C1 segment of cervical spinal cord (tissue), 14 donors: ENCODE measurements at regions not wholly inside any gene's neighbourhood (a gene's known extent, or its start where the extent isn't known, plus 50 kb on each side); places are given as distances from the start of the nearest gene placed in this dataset.

Experiments used
- DNase-seq, 14 donors: peaks; one replicate each; lab custom pipeline; 2025; lab: John Stamatoyannopoulos, UW

- no peak for DNase-seq
These were observed 269.3 kb upstream of the CHD6 start for GRCh38 chr20:41887500-41887899.

- no peak for DNase-seq
These were observed 263.4 kb upstream of the CHD6 start for GRCh38 chr20:41881466-41882046.

- no peak for DNase-seq
These were observed 260.9 kb upstream of the CHD6 start for GRCh38 chr20:41879123-41879522.

GRCh38 chr20:41877911-41878310, 259.7 kb upstream of the CHD6 start:
- no peak for DNase-seq

- no peak for DNase-seq
These were observed 256.5 kb upstream of the CHD6 start for GRCh38 chr20:41874658-41875057.

- DNase-seq = no peak
These were observed 254.8 kb upstream of the CHD6 start for GRCh38 chr20:41872930-41873329.

- DNase-seq = no peak
These were observed 252.8 kb upstream of the CHD6 start for GRCh38 chr20:41870869-41871462.

GRCh38 chr20:41869261-41869660, 251.1 kb upstream of the CHD6 start:
- no peak for DNase-seq

- DNase-seq = no peak
These were observed 247.8 kb upstream of the CHD6 start for GRCh38 chr20:41865938-41866337.

GRCh38 chr20:41862476-41862875, 244.3 kb upstream of the CHD6 start:
- DNase-seq = no peak

GRCh38 chr20:41861772-41862422, 243.7 kb upstream of the CHD6 start:
- DNase-seq = no peak

GRCh38 chr20:41854765-41855164, 236.6 kb upstream of the CHD6 start:
- DNase-seq = no peak

- no peak for DNase-seq
These were observed 235.6 kb upstream of the CHD6 start for GRCh38 chr20:41853806-41854205.

- DNase-seq = no peak
These were observed 230.0 kb upstream of the CHD6 start for GRCh38 chr20:41848180-41848579.

GRCh38 chr20:41837669-41838224, 219.6 kb upstream of the CHD6 start:
- DNase-seq = no peak

- DNase-seq = no peak
These were observed 215.6 kb upstream of the CHD6 start for GRCh38 chr20:41833739-41834138.

GRCh38 chr20:41830702-41831101, 212.5 kb upstream of the CHD6 start:
- no peak for DNase-seq

GRCh38 chr20:41819436-41819835, 201.3 kb upstream of the CHD6 start:
- no peak for DNase-seq

GRCh38 chr20:41818991-41819390, 200.8 kb upstream of the CHD6 start:
- no peak for DNase-seq

- DNase-seq = no peak
These were observed 200.2 kb upstream of the CHD6 start for GRCh38 chr20:41818369-41818768.

- DNase-seq = no peak
These were observed 193.3 kb upstream of the CHD6 start for GRCh38 chr20:41811456-41811855.

- DNase-seq = no peak
These were observed 181.9 kb upstream of the CHD6 start for GRCh38 chr20:41800040-41800439.

GRCh38 chr20:41798930-41799502, 180.8 kb upstream of the CHD6 start:
- no peak for DNase-seq
